Fibroblast of skin of left biceps (primary cell): ENCODE measurements at regions not wholly inside any gene's neighbourhood (a gene's known extent, or its start where the extent isn't known, plus 50 kb on each side); places are given as distances from the start of the nearest gene placed in this dataset.
"Not testable (repeated sequence)": the region's sequence is repeated elsewhere in the genome, so short reads cannot be mapped to it uniquely, and the experiment has no call there.

ENCODE experiments used
- DNase-seq, 2 experiments: peaks; one replicate each; pipeline ENCODE4 v3.0.0-alpha.2; 2013; ENCODE audit warnings: low read depth in 2 of 2

GRCh38 chr14:86288336-86288735 lies 758.4 kb downstream of the FLRT2 start:
- no peak for DNase-seq

- DNase-seq: no peak
Observed at GRCh38 chr14:86279405-86279804, 749.5 kb downstream of the FLRT2 start.

GRCh38 chr14:86257973-86258372 lies 728.0 kb downstream of the FLRT2 start:
- DNase-seq: no peak

- no peak for DNase-seq
Observed at GRCh38 chr14:86243158-86243557, 713.2 kb downstream of the FLRT2 start.

- DNase-seq: no peak
Observed at GRCh38 chr14:86237733-86238132, 707.8 kb downstream of the FLRT2 start.

- DNase-seq: no peak
Observed at GRCh38 chr14:86221755-86222154, 691.8 kb downstream of the FLRT2 start.

GRCh38 chr14:86221000-86221399 lies 691.1 kb downstream of the FLRT2 start:
- DNase-seq: no peak

- DNase-seq: no peak
Observed at GRCh38 chr14:86217523-86217922, 687.6 kb downstream of the FLRT2 start.

- DNase-seq: no peak
Observed at GRCh38 chr14:86203843-86204242, 673.9 kb downstream of the FLRT2 start.

- DNase-seq: no peak
Observed at GRCh38 chr14:86196471-86196870, 666.5 kb downstream of the FLRT2 start.

- DNase-seq: no peak
Observed at GRCh38 chr14:86193756-86194155, 663.8 kb downstream of the FLRT2 start.

- no peak for DNase-seq
Observed at GRCh38 chr14:86179980-86180379, 650.0 kb downstream of the FLRT2 start.

- DNase-seq: no peak
Observed at GRCh38 chr14:86168371-86168770, 638.4 kb downstream of the FLRT2 start.

GRCh38 chr14:86166541-86166940 lies 636.6 kb downstream of the FLRT2 start:
- DNase-seq: no peak

GRCh38 chr14:86153480-86153879 lies 623.5 kb downstream of the FLRT2 start:
- no peak for DNase-seq

GRCh38 chr14:86143248-86143647 lies 613.3 kb downstream of the FLRT2 start:
- no peak for DNase-seq

GRCh38 chr14:86141966-86142365 lies 612.0 kb downstream of the FLRT2 start:
- DNase-seq: no peak

- DNase-seq: no peak
Observed at GRCh38 chr14:86129426-86129825, 599.5 kb downstream of the FLRT2 start.

- no peak for DNase-seq
Observed at GRCh38 chr14:86124328-86124727, 594.4 kb downstream of the FLRT2 start.

GRCh38 chr14:86115972-86116371 lies 586.0 kb downstream of the FLRT2 start:
- DNase-seq: no peak

- not testable (repeated sequence) for DNase-seq
Observed at GRCh38 chr14:86110871-86111270, 580.9 kb downstream of the FLRT2 start.

- no peak for DNase-seq
Observed at GRCh38 chr14:86104691-86105265, 574.8 kb downstream of the FLRT2 start.

GRCh38 chr14:86094512-86094911 lies 564.6 kb downstream of the FLRT2 start:
- DNase-seq: no peak

- no peak for DNase-seq
Observed at GRCh38 chr14:86091811-86092210, 561.9 kb downstream of the FLRT2 start.
